ENCODE measurements at regions not wholly inside any gene's neighbourhood (a gene's known extent, or its start where the extent isn't known, plus 50 kb on each side); places are given as distances from the start of the nearest gene placed in this dataset.

- DNase-seq = no peak
- H3K9me3 ChIP-seq = no peaks in the 10 kb centered on the region
- no peaks in the 10 kb centered on the region for H3K4me1 ChIP-seq (ENCODE audit: low read depth)
- no peak overlapping the region for H3K4me3 ChIP-seq
- TF ChIP-seq, protein P1, sequence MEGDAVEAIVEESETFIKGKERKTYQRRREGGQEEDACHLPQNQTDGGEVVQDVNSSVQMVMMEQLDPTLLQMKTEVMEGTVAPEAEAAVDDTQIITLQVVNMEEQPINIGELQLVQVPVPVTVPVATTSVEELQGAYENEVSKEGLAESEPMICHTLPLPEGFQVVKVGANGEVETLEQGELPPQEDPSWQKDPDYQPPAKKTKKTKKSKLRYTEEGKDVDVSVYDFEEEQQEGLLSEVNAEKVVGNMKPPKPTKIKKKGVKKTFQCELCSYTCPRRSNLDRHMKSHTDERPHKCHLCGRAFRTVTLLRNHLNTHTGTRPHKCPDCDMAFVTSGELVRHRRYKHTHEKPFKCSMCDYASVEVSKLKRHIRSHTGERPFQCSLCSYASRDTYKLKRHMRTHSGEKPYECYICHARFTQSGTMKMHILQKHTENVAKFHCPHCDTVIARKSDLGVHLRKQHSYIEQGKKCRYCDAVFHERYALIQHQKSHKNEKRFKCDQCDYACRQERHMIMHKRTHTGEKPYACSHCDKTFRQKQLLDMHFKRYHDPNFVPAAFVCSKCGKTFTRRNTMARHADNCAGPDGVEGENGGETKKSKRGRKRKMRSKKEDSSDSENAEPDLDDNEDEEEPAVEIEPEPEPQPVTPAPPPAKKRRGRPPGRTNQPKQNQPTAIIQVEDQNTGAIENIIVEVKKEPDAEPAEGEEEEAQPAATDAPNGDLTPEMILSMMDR (IDR thresholded peaks at IDR 0.05) = no peak
- intact Hi-C loops (cut with DNase I, micrococcal nuclease) = no loop called here
- H3K36me3 ChIP-seq (ENCODE audit: low read depth) = no peaks in the 10 kb centered on the region
- no peak for ATAC-seq
Measured at GRCh38 chr2:56754066-56754615, 570.4 kb downstream of the CCDC85A start.

DNA sequence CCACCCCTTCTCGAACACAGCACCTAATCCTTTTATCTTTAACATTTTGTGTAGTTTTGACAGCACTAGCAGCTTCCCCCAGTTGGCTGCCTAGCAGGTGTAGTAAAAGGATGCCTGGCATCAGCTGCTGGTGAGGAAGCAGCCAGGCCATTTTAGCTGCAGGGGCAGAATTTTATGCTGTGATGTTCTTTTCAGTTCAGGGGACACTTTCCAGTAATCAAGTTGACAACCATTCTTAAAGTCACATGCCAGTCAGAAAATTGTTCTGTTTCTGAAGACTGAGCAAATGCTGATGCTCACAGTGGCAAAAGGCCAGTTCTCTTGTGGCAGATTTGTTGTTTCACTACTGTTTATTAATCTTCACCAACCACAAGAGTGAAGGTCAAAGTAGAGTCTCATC lies 570.8 kb downstream of the CCDC85A start:
- ATAC-seq = no peak
- intact Hi-C loops (cut with DNase I, micrococcal nuclease) = no loop called here
- H3K4me1 ChIP-seq (ENCODE audit: low read depth) = no peaks in the 10 kb centered on the region

GRCh38 chr2:56757884-56758545 lies 574.2 kb downstream of the CCDC85A start:
- DNase-seq = no peak
- H3K4me1 ChIP-seq (ENCODE audit: low read depth) = no peaks in the 10 kb centered on the region
- no peak overlapping the region for H3K4me3 ChIP-seq
- H3K36me3 ChIP-seq (ENCODE audit: low read depth) = no peaks in the 10 kb centered on the region
- no peaks in the 10 kb centered on the region for H3K9me3 ChIP-seq
- ATAC-seq = no peak
- intact Hi-C loops (cut with DNase I, micrococcal nuclease) = no loop called here
- TF ChIP-seq, protein P1 (IDR thresholded peaks at IDR 0.05) = no peak

More for the DNA sequence above, 570.8 kb downstream of the CCDC85A start:
- TF ChIP-seq, protein P1 (IDR thresholded peaks at IDR 0.05) = no peak
- DNase-seq = no peak
- H3K9me3 ChIP-seq = no peaks in the 10 kb centered on the region
- no peak overlapping the region for H3K4me3 ChIP-seq
- no peaks in the 10 kb centered on the region for H3K36me3 ChIP-seq (ENCODE audit: low read depth)

DNA sequence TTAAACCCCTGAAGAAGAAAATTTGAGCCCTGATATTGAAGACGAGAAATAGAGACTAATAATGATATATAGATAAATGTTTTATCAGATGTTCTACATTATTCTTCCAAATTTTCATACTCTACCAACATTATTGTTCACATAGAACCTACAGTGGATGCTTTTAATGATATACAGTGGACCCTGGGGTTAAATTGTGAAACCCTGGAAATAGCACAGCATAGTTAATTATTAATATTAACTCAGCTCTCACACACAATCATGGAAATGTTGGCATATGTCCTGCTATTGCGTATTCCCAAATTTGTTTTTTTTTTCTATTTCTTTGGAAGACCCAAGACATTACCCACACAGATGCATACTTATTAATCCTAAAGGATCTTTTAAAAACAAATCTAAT lies 579.9 kb downstream of the CCDC85A start:
- intact Hi-C loops (cut with DNase I, micrococcal nuclease) = no loop called here
- no peaks in the 10 kb centered on the region for H3K4me1 ChIP-seq (ENCODE audit: low read depth)
- H3K36me3 ChIP-seq (ENCODE audit: low read depth) = no peaks in the 10 kb centered on the region
- DNase-seq (no peak), ATAC-seq (no peak)
- TF ChIP-seq, protein P1 (IDR thresholded peaks at IDR 0.05) = no peak
- H3K9me3 ChIP-seq = no peaks in the 10 kb centered on the region
- no peak overlapping the region for H3K4me3 ChIP-seq

GRCh38 chr2:56768973-56769372 lies 585.2 kb downstream of the CCDC85A start:
- TF ChIP-seq, protein P1 (IDR thresholded peaks at IDR 0.05) = no peak
- Histone ChIP-seq H3K36me3 (ENCODE audit: low read depth) (no peaks in the 10 kb centered on the region), H3K4me3 (no peak overlapping the region), H3K9me3 (no peaks in the 10 kb centered on the region), H3K4me1 (ENCODE audit: low read depth) (no peaks in the 10 kb centered on the region)
- DNase-seq = no peak
- no peak for ATAC-seq
- intact Hi-C loops (cut with DNase I, micrococcal nuclease) = no loop called here
